ENCODE measurements at regions not wholly inside any gene's neighbourhood (a gene's known extent, or its start where the extent isn't known, plus 50 kb on each side); places are given as distances from the start of the nearest gene placed in this dataset.

DNA sequence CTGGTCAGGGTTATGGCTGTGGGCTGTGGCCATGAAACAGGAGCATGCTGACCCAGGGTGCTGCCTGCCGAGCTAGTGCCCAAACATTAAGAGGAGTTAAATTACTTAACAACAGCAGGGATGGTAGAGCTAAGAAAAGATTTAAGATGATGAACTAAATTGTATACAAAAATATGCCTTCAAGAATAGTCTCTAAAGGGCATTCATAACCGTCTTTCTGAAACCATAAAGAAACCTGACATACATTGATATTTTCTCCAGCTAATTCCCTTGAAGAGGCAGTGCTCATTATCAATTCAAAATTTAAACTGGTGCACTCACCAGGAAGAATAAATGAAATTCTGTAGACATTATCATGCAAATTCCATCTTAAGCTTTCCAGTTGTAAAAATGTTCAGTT, 265.8 kb upstream of the TAC1 start (continued):
- TF ChIP-seq, protein P1, sequence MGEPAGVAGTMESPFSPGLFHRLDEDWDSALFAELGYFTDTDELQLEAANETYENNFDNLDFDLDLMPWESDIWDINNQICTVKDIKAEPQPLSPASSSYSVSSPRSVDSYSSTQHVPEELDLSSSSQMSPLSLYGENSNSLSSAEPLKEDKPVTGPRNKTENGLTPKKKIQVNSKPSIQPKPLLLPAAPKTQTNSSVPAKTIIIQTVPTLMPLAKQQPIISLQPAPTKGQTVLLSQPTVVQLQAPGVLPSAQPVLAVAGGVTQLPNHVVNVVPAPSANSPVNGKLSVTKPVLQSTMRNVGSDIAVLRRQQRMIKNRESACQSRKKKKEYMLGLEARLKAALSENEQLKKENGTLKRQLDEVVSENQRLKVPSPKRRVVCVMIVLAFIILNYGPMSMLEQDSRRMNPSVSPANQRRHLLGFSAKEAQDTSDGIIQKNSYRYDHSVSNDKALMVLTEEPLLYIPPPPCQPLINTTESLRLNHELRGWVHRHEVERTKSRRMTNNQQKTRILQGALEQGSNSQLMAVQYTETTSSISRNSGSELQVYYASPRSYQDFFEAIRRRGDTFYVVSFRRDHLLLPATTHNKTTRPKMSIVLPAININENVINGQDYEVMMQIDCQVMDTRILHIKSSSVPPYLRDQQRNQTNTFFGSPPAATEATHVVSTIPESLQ (CRISPR knock-in tag; IDR thresholded peaks at IDR 0.05): no peak
- TF ChIP-seq, protein P2, sequence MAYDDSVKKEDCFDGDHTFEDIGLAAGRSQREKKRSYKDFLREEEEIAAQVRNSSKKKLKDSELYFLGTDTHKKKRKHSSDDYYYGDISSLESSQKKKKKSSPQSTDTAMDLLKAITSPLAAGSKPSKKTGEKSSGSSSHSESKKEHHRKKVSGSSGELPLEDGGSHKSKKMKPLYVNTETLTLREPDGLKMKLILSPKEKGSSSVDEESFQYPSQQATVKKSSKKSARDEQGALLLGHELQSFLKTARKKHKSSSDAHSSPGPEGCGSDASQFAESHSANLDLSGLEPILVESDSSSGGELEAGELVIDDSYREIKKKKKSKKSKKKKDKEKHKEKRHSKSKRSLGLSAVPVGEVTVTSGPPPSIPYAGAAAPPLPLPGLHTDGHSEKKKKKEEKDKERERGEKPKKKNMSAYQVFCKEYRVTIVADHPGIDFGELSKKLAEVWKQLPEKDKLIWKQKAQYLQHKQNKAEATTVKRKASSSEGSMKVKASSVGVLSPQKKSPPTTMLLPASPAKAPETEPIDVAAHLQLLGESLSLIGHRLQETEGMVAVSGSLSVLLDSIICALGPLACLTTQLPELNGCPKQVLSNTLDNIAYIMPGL (CRISPR knock-in tag; IDR thresholded peaks at IDR 0.05): no peak
- no peak for TF ChIP-seq ZNF396 (CRISPR knock-in tag; IDR thresholded peaks at IDR 0.05; ENCODE audit: borderline replicate concordance)

DNA sequence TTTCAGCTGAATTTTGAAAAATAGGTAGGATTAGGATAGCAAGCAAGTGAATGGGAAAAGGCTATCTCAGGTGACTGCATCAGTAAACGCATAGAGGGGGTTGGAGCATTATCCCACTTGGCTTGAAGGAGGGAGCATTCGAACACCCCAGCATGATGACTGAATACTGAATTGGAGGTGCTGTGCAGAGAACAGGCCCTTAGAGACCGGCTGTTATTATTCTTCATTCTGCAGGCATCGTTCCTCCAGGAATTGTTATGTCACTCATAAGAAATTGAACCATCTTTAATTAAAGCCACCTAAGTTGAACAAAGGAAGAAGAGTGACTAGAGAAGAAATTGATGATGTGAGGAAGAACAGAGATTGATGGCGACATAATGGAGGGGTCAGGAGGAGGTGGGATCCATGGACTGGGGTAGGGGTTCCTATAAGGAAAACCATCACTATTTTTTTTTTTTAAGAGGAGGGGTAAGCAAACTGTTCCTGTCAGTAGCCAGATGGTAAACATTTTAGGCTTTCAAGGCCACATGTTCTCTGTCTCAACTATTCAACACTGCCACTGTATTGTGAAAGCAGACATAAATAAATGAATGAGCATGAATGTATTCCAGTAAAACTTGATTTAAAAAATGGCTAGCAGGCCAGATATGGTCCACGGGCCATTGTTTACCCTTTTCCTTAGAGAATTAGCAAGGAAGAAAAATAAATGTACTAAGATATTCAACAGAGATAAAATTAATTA, 264.7 kb upstream of the TAC1 start:
- ATAC-seq: no peak
- no peak for DNase-seq (ENCODE audit: low spot score)
- TF ChIP-seq SOX15 (CRISPR knock-in tag; IDR thresholded peaks at IDR 0.05): no peak
- TF ChIP-seq ZNF263 (CRISPR knock-in tag; IDR thresholded peaks at IDR 0.05; ENCODE audit: low read depth): no peak
- TF ChIP-seq, protein P3, sequence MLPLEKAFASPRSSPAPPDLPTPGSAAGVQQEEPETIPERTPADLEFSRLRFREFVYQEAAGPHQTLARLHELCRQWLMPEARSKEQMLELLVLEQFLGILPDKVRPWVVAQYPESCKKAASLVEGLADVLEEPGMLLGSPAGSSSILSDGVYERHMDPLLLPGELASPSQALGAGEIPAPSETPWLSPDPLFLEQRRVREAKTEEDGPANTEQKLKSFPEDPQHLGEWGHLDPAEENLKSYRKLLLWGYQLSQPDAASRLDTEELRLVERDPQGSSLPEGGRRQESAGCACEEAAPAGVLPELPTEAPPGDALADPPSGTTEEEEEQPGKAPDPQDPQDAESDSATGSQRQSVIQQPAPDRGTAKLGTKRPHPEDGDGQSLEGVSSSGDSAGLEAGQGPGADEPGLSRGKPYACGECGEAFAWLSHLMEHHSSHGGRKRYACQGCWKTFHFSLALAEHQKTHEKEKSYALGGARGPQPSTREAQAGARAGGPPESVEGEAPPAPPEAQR (CRISPR knock-in tag; IDR thresholded peaks at IDR 0.05): no peak
- no peak for TF ChIP-seq EMX1 (CRISPR knock-in tag; IDR thresholded peaks at IDR 0.05)
- no peak for TF ChIP-seq ZBTB21 (CRISPR knock-in tag; IDR thresholded peaks at IDR 0.05; ENCODE audit: borderline replicate concordance)
- no peak for TF ChIP-seq KAT7 (CRISPR knock-in tag; IDR thresholded peaks at IDR 0.05; ENCODE audit: borderline replicate concordance)
- TF ChIP-seq ZNF396 (CRISPR knock-in tag; IDR thresholded peaks at IDR 0.05; ENCODE audit: borderline replicate concordance): no peak
- TF ChIP-seq TCF7 (CRISPR knock-in tag; IDR thresholded peaks at IDR 0.05; ENCODE audit: low read depth): no peak
- TF ChIP-seq ZNF138 (CRISPR knock-in tag; conservative IDR thresholded peaks at IDR 0.05): no peak
- H3K4me3 Mint-ChIP-seq: no peak overlapping the region
- ChIA-PET CTCF (no interaction called here), POLR2A (no interaction called here)
- H3K27me3 Mint-ChIP-seq (ENCODE audit: low read depth): no peaks in the 10 kb centered on the region
- peaks cover 24% of the 10 kb centered on the region for H3K4me1 Mint-ChIP-seq
- H3K36me3 Mint-ChIP-seq: no peaks in the 10 kb centered on the region; the same call in 1 of the 2 replicates
- peaks cover 6% of the 10 kb centered on the region for H3K9me3 Mint-ChIP-seq
- H3K27ac Mint-ChIP-seq: no peak overlapping the region

DNA sequence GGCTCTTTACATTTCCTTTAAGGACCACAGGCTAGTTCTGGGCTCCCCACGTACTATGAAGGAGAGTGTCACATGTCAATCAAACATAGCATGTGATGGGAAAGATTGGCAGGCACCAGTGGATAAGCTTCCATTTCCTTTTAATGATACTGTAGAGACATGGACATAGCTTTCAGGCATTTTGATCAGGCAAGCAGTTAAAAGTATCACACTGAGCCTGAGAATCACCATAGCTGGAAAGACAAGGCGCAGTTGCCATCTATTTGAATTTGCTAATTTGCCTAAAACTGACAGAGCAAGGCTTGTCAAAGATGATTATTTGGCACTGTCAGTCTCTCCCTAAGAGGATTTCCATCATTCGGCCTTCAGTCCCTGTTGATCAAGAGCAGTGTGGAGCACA, 263.4 kb upstream of the TAC1 start:
- DNase-seq (ENCODE audit: low spot score) (no peak), ATAC-seq (no peak)
- Mint-ChIP-seq H3K27me3 (ENCODE audit: low read depth) (no peaks in the 10 kb centered on the region), H3K4me1 (peaks cover 24% of the 10 kb centered on the region), H3K4me3 (no peak overlapping the region), H3K27ac (no peak overlapping the region), H3K9me3 (no peaks in the 10 kb centered on the region), H3K36me3 (no peaks in the 10 kb centered on the region)
- POLR2A ChIA-PET: no interaction called here
- TF ChIP-seq, protein P4, sequence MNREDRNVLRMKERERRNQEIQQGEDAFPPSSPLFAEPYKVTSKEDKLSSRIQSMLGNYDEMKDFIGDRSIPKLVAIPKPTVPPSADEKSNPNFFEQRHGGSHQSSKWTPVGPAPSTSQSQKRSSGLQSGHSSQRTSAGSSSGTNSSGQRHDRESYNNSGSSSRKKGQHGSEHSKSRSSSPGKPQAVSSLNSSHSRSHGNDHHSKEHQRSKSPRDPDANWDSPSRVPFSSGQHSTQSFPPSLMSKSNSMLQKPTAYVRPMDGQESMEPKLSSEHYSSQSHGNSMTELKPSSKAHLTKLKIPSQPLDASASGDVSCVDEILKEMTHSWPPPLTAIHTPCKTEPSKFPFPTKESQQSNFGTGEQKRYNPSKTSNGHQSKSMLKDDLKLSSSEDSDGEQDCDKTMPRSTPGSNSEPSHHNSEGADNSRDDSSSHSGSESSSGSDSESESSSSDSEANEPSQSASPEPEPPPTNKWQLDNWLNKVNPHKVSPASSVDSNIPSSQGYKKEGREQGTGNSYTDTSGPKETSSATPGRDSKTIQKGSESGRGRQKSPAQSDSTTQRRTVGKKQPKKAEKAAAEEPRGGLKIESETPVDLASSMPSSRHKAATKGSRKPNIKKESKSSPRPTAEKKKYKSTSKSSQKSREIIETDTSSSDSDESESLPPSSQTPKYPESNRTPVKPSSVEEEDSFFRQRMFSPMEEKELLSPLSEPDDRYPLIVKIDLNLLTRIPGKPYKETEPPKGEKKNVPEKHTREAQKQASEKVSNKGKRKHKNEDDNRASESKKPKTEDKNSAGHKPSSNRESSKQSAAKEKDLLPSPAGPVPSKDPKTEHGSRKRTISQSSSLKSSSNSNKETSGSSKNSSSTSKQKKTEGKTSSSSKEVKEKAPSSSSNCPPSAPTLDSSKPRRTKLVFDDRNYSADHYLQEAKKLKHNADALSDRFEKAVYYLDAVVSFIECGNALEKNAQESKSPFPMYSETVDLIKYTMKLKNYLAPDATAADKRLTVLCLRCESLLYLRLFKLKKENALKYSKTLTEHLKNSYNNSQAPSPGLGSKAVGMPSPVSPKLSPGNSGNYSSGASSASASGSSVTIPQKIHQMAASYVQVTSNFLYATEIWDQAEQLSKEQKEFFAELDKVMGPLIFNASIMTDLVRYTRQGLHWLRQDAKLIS (CRISPR knock-in tag; IDR thresholded peaks at IDR 0.05; ENCODE audit: borderline replicate concordance): no peak
- CTCF ChIA-PET: no interaction called here

Measured in WTC11 (cell line).